ENCODE measurements at regions not wholly inside any gene's neighbourhood (a gene's known extent, or its start where the extent isn't known, plus 50 kb on each side); places are given as distances from the start of the nearest gene placed in this dataset.

DNA sequence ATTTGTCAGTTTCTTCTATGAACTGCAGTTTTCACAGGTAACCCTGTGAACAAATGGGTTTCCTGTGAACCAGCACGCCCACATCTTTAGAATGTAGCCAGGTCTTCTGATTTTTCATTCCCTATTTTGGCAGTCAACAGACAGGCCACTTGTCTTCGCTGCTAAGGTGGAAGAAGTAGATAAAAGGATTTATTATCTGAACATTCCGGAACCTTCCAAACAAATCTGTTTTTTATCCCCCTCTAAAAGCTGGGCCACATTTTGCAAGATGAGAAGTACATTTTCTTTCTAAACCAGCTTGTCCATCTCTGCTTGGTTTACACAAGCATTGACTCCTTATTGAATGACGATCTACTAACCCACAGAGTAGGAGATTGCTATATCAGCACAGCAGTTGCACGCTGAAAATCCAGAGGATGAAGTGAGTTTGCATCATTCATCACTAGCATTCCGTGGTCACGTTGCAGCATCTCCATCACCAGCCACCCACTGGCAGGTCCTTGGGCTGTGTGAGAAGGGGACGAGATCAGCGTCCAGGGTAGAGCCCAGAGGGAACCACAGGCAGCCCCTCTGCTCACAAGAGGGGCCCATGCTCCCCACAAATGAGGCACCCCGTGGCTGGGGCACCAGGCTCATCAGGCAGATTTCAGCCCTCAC, 83.5 kb downstream of the TOMM20 start (continued):
- peak; percentile 36; the same call in 1 of the 2 replicates for TF ChIP-seq FOXM1 (IDR thresholded peaks at IDR 0.05; ENCODE audit: low read depth)
- TF ChIP-seq FOXM1 (CRISPR knock-in tag; IDR thresholded peaks at IDR 0.05; ENCODE audit: low read depth): no peak
- TF ChIP-seq RBM15 (IDR thresholded peaks at IDR 0.05; ENCODE audit: insufficient read depth, low read length): no peak
- TF ChIP-seq TBL1XR1 (IDR thresholded peaks at IDR 0.05; ENCODE audit: low read length in 2 of 2): no peak
- TF ChIP-seq CSDE1 (IDR thresholded peaks at IDR 0.05): no peak
- no peak for TF ChIP-seq POLR3A (IDR thresholded peaks at IDR 0.05; ENCODE audit: borderline replicate concordance, extremely low read depth, insufficient read depth, insufficient read length)
- peak; percentile 48 for TF ChIP-seq NCOR1 (IDR thresholded peaks at IDR 0.05)
- no peak for TF ChIP-seq ZNF695 (CRISPR knock-in tag; IDR thresholded peaks at IDR 0.05)
- TF ChIP-seq, protein P1, sequence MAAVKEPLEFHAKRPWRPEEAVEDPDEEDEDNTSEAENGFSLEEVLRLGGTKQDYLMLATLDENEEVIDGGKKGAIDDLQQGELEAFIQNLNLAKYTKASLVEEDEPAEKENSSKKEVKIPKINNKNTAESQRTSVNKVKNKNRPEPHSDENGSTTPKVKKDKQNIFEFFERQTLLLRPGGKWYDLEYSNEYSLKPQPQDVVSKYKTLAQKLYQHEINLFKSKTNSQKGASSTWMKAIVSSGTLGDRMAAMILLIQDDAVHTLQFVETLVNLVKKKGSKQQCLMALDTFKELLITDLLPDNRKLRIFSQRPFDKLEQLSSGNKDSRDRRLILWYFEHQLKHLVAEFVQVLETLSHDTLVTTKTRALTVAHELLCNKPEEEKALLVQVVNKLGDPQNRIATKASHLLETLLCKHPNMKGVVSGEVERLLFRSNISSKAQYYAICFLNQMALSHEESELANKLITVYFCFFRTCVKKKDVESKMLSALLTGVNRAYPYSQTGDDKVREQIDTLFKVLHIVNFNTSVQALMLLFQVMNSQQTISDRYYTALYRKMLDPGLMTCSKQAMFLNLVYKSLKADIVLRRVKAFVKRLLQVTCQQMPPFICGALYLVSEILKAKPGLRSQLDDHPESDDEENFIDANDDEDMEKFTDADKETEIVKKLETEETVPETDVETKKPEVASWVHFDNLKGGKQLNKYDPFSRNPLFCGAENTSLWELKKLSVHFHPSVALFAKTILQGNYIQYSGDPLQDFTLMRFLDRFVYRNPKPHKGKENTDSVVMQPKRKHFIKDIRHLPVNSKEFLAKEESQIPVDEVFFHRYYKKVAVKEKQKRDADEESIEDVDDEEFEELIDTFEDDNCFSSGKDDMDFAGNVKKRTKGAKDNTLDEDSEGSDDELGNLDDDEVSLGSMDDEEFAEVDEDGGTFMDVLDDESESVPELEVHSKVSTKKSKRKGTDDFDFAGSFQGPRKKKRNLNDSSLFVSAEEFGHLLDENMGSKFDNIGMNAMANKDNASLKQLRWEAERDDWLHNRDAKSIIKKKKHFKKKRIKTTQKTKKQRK (IDR thresholded peaks at IDR 0.05; ENCODE audit: borderline replicate concordance, low read depth, low read length): no peak
- TF ChIP-seq, protein P2, sequence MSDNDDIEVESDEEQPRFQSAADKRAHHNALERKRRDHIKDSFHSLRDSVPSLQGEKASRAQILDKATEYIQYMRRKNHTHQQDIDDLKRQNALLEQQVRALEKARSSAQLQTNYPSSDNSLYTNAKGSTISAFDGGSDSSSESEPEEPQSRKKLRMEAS (CRISPR knock-in tag; IDR thresholded peaks at IDR 0.05): no peak
- TF ChIP-seq CHD1 (IDR thresholded peaks at IDR 0.05; ENCODE audit: low read length): no peak
- TF ChIP-seq RAD21 (CRISPR knock-in tag; conservative IDR thresholded peaks at IDR 0.05 in 1 of 2, IDR thresholded peaks at IDR 0.05 in 1 of 2): no peak
- no peak for TF ChIP-seq RFX5 (IDR thresholded peaks at IDR 0.05; ENCODE audit: low read depth, low read length)
- TF ChIP-seq TCF3 (CRISPR knock-in tag; IDR thresholded peaks at IDR 0.05): peak; percentile 81
- TF ChIP-seq, protein P3, sequence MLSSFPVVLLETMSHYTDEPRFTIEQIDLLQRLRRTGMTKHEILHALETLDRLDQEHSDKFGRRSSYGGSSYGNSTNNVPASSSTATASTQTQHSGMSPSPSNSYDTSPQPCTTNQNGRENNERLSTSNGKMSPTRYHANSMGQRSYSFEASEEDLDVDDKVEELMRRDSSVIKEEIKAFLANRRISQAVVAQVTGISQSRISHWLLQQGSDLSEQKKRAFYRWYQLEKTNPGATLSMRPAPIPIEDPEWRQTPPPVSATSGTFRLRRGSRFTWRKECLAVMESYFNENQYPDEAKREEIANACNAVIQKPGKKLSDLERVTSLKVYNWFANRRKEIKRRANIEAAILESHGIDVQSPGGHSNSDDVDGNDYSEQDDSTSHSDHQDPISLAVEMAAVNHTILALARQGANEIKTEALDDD (IDR thresholded peaks at IDR 0.05): 0 out of 2 replicates have a peak, but pooled peaks have one; percentile 33
- TF ChIP-seq FOXJ3 (CRISPR knock-in tag; IDR thresholded peaks at IDR 0.05): no peak
- TF ChIP-seq U2AF2 (optimal IDR thresholded peaks at IDR 0.05; ENCODE audit: low read depth, low read length): no peak
- TF ChIP-seq BMI1 (IDR thresholded peaks at IDR 0.05; ENCODE audit: low read length): no peak
- TF ChIP-seq PTTG1 (tag; IDR thresholded peaks at IDR 0.05; ENCODE audit: low read depth): no peak
- peak in 1 of 2 experiments; percentile 72; a peak in 2 of 4 replicates for TF ChIP-seq HDAC1 (IDR thresholded peaks at IDR 0.05)
- TF ChIP-seq MEF2A (IDR thresholded peaks at IDR 0.05; ENCODE audit: control insufficient read depth, low read depth, low read length): no peak
- no peak for TF ChIP-seq ADNP (tag; IDR thresholded peaks at IDR 0.05)
- TF ChIP-seq NFXL1 (CRISPR knock-in tag; IDR thresholded peaks at IDR 0.05): no peak
- no peak for TF ChIP-seq PHTF2 (CRISPR knock-in tag; IDR thresholded peaks at IDR 0.05)
- TF ChIP-seq ZNF699 (CRISPR knock-in tag; IDR thresholded peaks at IDR 0.05; ENCODE audit: insufficient replicate concordance): no peak
- no peak for TF ChIP-seq ARHGAP35 (IDR thresholded peaks at IDR 0.05; ENCODE audit: partially characterized antibody)

Data from K562 (cell line).